ENCODE measurements at regions not wholly inside any gene's neighbourhood (a gene's known extent, or its start where the extent isn't known, plus 50 kb on each side); places are given as distances from the start of the nearest gene placed in this dataset.
A peak's percentile ranks its signal among the peaks of the same experiment; 100 is the strongest.

DNA sequence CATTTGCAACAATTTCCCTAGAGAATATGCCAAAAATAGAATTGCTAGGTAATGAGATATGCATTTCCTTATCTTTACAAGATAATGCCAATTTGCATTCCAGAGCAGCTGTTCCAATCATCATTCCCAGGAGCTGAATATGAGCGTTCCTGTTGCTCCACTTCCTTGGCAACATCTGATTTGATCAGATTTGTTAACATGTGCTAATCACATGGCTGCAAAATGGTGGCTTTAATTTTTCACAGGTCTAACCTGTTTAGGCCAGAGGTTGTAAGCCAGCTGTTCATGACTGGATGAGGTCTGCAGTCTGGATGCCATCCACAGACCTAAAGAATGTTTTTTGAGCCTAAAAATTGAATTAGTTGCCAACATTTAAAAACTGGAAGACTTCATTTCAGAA is 220.7 kb upstream of the IL12B start:
- TF ChIP-seq, protein P1, sequence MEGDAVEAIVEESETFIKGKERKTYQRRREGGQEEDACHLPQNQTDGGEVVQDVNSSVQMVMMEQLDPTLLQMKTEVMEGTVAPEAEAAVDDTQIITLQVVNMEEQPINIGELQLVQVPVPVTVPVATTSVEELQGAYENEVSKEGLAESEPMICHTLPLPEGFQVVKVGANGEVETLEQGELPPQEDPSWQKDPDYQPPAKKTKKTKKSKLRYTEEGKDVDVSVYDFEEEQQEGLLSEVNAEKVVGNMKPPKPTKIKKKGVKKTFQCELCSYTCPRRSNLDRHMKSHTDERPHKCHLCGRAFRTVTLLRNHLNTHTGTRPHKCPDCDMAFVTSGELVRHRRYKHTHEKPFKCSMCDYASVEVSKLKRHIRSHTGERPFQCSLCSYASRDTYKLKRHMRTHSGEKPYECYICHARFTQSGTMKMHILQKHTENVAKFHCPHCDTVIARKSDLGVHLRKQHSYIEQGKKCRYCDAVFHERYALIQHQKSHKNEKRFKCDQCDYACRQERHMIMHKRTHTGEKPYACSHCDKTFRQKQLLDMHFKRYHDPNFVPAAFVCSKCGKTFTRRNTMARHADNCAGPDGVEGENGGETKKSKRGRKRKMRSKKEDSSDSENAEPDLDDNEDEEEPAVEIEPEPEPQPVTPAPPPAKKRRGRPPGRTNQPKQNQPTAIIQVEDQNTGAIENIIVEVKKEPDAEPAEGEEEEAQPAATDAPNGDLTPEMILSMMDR (conservative IDR thresholded peaks at IDR 0.05; ENCODE audit: low read length): no peak
- peak; percentile 17 for DNase-seq (ENCODE audit: low read depth)
- no peak overlapping the region for H3K4me3 ChIP-seq (ENCODE audit: low read length)

DNA sequence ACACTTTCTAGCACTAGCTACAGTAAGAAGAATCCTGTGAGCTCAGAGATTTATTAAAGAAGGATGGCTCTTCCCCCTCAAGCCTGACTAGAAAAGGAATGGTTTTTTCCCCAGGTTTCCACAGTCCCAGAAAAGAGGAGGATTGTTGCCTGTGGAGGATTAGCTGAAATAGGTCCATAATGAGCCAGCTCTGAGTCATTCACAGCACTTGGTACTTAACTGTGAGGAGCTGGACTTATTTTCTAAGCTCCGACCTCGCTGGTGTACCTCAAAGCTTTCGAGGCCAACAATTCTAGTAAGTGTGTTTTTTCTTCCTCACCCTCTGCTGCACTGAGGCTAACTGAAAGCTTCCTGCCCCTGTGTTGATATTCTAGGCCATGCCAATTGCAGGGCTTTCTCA is 222.5 kb upstream of the IL12B start:
- TF ChIP-seq, protein P1 (conservative IDR thresholded peaks at IDR 0.05; ENCODE audit: low read length): no peak
- no peak overlapping the region for H3K4me3 ChIP-seq (ENCODE audit: low read length)
- peak; percentile 49 for DNase-seq (ENCODE audit: low read depth)

DNA sequence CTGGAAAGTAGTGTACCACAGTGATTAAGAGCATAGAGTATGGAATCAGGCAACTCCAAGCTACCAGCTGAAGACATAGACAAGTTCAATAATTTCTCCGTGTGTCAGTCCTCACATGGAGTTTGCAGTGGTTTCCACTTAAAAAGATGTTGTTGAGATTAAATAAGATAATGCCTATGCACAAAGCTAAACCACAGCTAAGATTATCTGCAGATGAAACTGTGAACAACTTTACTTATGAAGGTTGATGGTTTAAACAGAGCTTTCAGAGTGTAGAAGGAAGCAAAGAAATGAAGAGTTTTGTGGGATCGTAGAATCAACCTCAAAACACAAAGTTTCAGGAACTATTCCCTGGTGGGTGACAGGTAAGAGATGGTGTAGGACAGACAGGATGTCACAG is 223.5 kb upstream of the IL12B start:
- no peak overlapping the region for H3K4me3 ChIP-seq (ENCODE audit: low read length)
- TF ChIP-seq, protein P1 (conservative IDR thresholded peaks at IDR 0.05; ENCODE audit: low read length): no peak
- DNase-seq (ENCODE audit: low read depth): no peak

DNA sequence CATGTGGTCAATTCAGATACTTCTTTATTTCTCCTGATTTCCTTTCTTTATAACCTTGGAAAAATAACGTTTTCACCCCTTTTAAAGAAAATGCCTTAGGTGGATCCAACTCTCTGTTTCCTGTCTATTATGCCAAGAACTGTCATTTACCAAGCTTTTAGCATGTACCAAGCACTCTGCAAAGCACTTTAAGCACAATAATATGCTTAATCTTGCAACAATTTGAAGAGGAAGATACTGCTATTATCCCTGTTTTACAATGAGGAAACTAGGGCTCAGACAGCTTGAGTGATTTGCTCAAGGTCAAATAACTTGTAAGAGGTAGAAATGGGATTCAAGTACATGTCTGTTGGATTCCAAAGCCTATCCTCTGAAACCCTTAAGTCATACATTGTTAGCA is 224.8 kb upstream of the IL12B start:
- H3K4me3 ChIP-seq (ENCODE audit: low read length): no peak overlapping the region
- TF ChIP-seq, protein P1 (conservative IDR thresholded peaks at IDR 0.05; ENCODE audit: low read length): no peak
- DNase-seq (ENCODE audit: low read depth): no peak

DNA sequence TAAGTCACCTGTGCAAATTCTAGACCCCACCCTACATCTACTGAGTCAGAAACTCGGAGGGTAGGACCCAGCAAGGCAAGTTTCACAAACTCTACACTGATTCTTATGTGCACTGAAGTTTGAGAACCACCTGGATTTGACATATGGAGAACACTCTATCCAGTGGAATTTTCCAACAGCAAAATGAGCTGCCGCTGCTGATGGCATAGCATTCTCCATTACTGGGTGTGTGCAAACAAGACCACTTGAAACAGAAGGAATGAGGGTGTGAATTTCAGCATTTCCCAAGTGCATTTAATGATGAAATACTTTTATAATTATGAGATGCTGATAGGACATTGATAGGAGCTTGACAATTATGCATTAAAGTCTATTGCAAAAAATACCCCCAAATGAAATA is 229.1 kb upstream of the IL12B start:
- no peak for DNase-seq (ENCODE audit: low read depth)
- no peak overlapping the region for H3K4me3 ChIP-seq (ENCODE audit: low read length)
- TF ChIP-seq, protein P1 (conservative IDR thresholded peaks at IDR 0.05; ENCODE audit: low read length): no peak

DNA sequence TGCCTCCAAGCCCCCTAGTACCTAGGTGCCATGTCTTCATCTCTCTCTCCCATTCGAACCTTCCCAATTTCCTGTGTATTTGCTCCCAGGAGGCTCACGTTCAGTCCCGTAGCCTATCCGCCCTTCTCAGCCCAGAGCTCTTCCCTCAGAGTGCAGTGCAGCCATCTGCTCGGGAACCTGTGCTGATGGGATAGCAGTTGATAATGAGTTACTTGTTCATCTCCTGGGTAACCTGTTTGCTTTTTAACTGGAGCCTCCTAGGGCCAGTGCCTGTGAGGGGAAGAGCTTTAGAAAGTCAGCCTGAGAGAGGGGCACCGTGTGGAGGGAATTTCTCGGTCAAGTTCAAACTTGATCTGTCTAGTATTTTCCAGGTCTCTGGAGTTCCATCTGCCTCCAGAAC is 229.8 kb upstream of the IL12B start:
- H3K4me3 ChIP-seq (ENCODE audit: low read length): no peak overlapping the region
- TF ChIP-seq, protein P1 (conservative IDR thresholded peaks at IDR 0.05; ENCODE audit: low read length): no peak

DNA sequence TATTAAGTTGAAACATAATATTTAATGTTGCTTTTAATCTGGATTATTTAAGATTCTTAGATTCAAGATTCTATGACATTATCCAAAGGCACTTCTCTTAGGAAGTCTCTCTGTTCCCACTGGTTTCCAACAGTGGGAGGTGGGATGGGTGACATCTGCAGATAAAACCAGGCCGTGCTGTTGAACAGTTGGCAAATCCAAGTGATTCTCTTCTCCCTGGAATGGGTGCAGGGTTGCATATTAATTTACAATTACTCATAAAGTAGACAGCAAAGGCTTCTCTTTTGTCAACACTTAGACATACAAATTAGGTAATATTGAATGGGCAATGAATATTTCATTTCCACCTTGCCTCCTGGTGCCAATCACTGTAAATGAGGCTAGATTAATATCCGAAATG is 233.7 kb upstream of the IL12B start:
- TF ChIP-seq, protein P1 (conservative IDR thresholded peaks at IDR 0.05; ENCODE audit: low read length): no peak
- no peak overlapping the region for H3K4me3 ChIP-seq (ENCODE audit: low read length)

More for the DNA sequence above, 229.8 kb upstream of the IL12B start:
- no peak for DNase-seq (ENCODE audit: low read depth)

More for the DNA sequence above, 233.7 kb upstream of the IL12B start:
- DNase-seq (ENCODE audit: low read depth): no peak

All from AG10803 (cell line).